ENCODE measurements at regions not wholly inside any gene's neighbourhood (a gene's known extent, or its start where the extent isn't known, plus 50 kb on each side); places are given as distances from the start of the nearest gene placed in this dataset.

DNA sequence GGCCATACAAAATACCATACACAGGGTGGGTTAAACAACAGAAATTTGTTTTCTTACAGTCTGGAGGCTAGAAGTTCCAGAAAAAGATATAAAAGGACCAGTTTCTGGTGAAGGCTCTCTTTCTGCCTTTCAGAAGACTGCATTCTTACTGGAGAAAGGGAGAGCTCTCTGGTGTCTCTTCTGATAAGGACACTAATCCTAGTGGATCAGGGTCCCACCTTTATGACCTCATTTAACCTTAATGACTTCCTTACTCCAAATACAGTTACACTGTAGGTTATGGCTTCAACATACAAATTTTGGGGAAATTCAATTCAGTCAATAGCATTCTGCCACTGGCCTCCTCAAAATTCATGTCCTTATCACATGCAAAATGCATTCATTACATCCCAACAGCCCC, 351.9 kb upstream of the POU5F2 start:
- TF ChIP-seq TAF1 (IDR thresholded peaks at IDR 0.05; ENCODE audit: borderline replicate concordance, insufficient read depth, low read length) = no peak
- TF ChIP-seq, protein P1, sequence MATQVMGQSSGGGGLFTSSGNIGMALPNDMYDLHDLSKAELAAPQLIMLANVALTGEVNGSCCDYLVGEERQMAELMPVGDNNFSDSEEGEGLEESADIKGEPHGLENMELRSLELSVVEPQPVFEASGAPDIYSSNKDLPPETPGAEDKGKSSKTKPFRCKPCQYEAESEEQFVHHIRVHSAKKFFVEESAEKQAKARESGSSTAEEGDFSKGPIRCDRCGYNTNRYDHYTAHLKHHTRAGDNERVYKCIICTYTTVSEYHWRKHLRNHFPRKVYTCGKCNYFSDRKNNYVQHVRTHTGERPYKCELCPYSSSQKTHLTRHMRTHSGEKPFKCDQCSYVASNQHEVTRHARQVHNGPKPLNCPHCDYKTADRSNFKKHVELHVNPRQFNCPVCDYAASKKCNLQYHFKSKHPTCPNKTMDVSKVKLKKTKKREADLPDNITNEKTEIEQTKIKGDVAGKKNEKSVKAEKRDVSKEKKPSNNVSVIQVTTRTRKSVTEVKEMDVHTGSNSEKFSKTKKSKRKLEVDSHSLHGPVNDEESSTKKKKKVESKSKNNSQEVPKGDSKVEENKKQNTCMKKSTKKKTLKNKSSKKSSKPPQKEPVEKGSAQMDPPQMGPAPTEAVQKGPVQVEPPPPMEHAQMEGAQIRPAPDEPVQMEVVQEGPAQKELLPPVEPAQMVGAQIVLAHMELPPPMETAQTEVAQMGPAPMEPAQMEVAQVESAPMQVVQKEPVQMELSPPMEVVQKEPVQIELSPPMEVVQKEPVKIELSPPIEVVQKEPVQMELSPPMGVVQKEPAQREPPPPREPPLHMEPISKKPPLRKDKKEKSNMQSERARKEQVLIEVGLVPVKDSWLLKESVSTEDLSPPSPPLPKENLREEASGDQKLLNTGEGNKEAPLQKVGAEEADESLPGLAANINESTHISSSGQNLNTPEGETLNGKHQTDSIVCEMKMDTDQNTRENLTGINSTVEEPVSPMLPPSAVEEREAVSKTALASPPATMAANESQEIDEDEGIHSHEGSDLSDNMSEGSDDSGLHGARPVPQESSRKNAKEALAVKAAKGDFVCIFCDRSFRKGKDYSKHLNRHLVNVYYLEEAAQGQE (IDR thresholded peaks at IDR 0.05; ENCODE audit: insufficient read depth in 1 of 2, low read depth in 2 of 2, low read length in 2 of 2) = no peak
- no peak for TF ChIP-seq SIN3A (IDR thresholded peaks at IDR 0.05; ENCODE audit: borderline replicate concordance, insufficient read depth, low read length)
- no peak for TF ChIP-seq FOXP2 (optimal IDR thresholded peaks at IDR 0.05; ENCODE audit: borderline replicate concordance, extremely low read depth, extremely low read length, insufficient read depth)
- TF ChIP-seq POLR2AphosphoS5 (IDR thresholded peaks at IDR 0.05; ENCODE audit: low read depth, low read length) = no peak

Measured in PFSK-1 (cell line).